ENCODE measurements at regions not wholly inside any gene's neighbourhood (a gene's known extent, or its start where the extent isn't known, plus 50 kb on each side); places are given as distances from the start of the nearest gene placed in this dataset.

DNA sequence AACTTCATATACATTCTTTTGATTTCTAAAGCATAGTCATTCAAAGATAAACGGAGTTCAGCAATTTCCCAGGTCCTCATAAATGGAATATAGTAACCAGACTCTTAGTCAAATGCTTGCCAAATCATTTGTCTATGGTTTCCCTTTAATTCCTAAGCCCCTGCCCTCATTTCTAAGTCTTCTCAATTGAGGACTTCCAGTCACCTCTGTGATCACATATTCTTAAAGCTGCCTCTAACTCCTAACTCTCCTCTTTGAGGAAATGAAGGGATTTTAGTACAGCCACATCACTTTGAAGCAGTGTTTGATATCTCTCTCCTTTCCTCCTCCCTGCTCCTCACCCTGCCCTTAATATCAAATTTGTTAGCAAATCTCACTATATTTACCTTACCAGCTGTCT, 58.7 kb downstream of the PLEKHG1 start:
- no peaks in the 10 kb centered on the region for H3K4me1 ChIP-seq (ENCODE audit: control insufficient read depth, extremely low read depth, insufficient read depth, low read length)
- no peak overlapping the region for H3K27ac ChIP-seq (ENCODE audit: insufficient read depth, low read depth, low read length)
- H3K9ac ChIP-seq (replicated peaks; ENCODE audit: extremely low read depth, insufficient read depth, low read length), result no peak overlapping the region
- dilution Hi-C loops (cut with MboI; ENCODE audit: extremely low pct_ligation_motif_present, low sequenced_read_pairs), result no loop called here
- no peaks in the 10 kb centered on the region for H3K27me3 ChIP-seq (ENCODE audit: control insufficient read depth in 2 of 2, insufficient read depth in 2 of 2, low read length in 2 of 2)
- no peaks in the 10 kb centered on the region for H3K9me3 ChIP-seq (replicated peaks; ENCODE audit: control insufficient read depth, insufficient read depth, low read length)
- no peaks in the 10 kb centered on the region for H4K20me1 ChIP-seq (replicated peaks; ENCODE audit: control insufficient read depth, extremely low read depth, insufficient read depth, low read length)
- H3K4me2 ChIP-seq (ENCODE audit: insufficient read depth, low read length), result no peak overlapping the region
- no peak overlapping the region for H3K4me3 ChIP-seq (replicated peaks in 1 of 3; ENCODE audit: insufficient read depth in 1 of 3, low read depth in 1 of 3, low read length in 3 of 3)
- no peak for FAIRE-seq
- DNase-seq (ENCODE audit: low read depth, low spot score), result no peak
- ChIA-PET POLR2A (no interaction called here), CTCF (interaction anchor here (0.8 to 1.2 kb wide), 3 partner anchors 9 to 27 kb away, joined by 3 to 7 read pairs (median 3); no protein-coding TSS in a partner anchor)
- no peaks in the 10 kb centered on the region for H3K9me1 ChIP-seq (replicated peaks; ENCODE audit: control insufficient read depth, extremely low read depth, insufficient read depth, low read length)
- no TSS peak for BruUV-seq (replicated peaks)
- no peaks in the 10 kb centered on the region for H3K36me3 ChIP-seq (ENCODE audit: control insufficient read depth in 2 of 2, extremely low read depth in 1 of 2, insufficient read depth in 2 of 2, low read length in 2 of 2)
- intact Hi-C loops (cut with micrococcal nuclease), result no loop called here
- TF ChIP-seq, protein P1, sequence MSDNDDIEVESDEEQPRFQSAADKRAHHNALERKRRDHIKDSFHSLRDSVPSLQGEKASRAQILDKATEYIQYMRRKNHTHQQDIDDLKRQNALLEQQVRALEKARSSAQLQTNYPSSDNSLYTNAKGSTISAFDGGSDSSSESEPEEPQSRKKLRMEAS (IDR thresholded peaks at IDR 0.05; ENCODE audit: insufficient read depth, insufficient read length), result no peak
- no peak for TF ChIP-seq POLR2AphosphoS5 (IDR thresholded peaks at IDR 0.05; ENCODE audit: insufficient read depth, low read depth, low read length)
- no peak for TF ChIP-seq MYC (IDR thresholded peaks at IDR 0.05; ENCODE audit: low read depth, low read length)
- TF ChIP-seq FOS (IDR thresholded peaks at IDR 0.05; ENCODE audit: borderline replicate concordance, insufficient read depth, low read length), result no peak
- TF ChIP-seq EZH2 (IDR thresholded peaks at IDR 0.05; ENCODE audit: borderline replicate concordance, low read depth, low read length, severe bottlenecking), result no peak
- no peak for TF ChIP-seq JUN (IDR thresholded peaks at IDR 0.05; ENCODE audit: borderline replicate concordance, insufficient read depth, insufficient read length, low read depth)
- TF ChIP-seq POLR2A (IDR thresholded peaks at IDR 0.05; ENCODE audit: low read depth, low read length), result no peak
- TF ChIP-seq, protein P2, sequence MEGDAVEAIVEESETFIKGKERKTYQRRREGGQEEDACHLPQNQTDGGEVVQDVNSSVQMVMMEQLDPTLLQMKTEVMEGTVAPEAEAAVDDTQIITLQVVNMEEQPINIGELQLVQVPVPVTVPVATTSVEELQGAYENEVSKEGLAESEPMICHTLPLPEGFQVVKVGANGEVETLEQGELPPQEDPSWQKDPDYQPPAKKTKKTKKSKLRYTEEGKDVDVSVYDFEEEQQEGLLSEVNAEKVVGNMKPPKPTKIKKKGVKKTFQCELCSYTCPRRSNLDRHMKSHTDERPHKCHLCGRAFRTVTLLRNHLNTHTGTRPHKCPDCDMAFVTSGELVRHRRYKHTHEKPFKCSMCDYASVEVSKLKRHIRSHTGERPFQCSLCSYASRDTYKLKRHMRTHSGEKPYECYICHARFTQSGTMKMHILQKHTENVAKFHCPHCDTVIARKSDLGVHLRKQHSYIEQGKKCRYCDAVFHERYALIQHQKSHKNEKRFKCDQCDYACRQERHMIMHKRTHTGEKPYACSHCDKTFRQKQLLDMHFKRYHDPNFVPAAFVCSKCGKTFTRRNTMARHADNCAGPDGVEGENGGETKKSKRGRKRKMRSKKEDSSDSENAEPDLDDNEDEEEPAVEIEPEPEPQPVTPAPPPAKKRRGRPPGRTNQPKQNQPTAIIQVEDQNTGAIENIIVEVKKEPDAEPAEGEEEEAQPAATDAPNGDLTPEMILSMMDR (IDR thresholded peaks at IDR 0.05; ENCODE audit: extremely low read depth in 1 of 2, insufficient read depth in 1 of 2, low read depth in 1 of 2, low read length in 2 of 2), result no peak
- no peak for TF ChIP-seq GATA2 (IDR thresholded peaks at IDR 0.05; ENCODE audit: insufficient read depth, insufficient read length, low read depth, low read length)
- H2AFZ ChIP-seq (ENCODE audit: low read depth, low read length), result no peak overlapping the region
- H3K79me2 ChIP-seq (ENCODE audit: control insufficient read depth, insufficient read depth, low read length), result no peaks in the 10 kb centered on the region

Measured in endothelial cell of umbilical vein (primary cell).